ENCODE measurements at regions not wholly inside any gene's neighbourhood (a gene's known extent, or its start where the extent isn't known, plus 50 kb on each side); places are given as distances from the start of the nearest gene placed in this dataset.

DNA sequence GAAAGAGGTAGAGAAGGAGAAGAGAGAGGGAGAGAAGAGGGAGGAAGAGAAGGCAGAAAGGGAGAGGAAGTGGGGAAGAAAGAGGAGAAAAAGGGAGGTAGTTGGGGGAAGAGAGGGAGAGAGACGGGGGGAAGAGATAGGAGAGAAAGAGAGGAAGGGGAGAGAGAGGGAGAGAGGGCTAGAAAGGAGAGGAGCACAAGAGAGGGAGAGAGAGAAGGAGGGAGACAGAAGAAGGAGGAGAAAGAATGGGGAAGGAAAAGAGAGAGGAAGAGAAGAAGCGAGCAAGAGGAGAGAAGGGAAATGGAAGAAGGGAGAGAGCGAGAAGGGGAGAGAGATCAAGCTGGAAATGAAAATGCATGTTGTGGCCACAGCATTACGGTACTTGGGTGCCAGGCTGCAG is 1368.4 kb upstream of the TMEM132C start:
- Histone ChIP-seq H3K27ac (no peak overlapping the region), H3K36me3 (no peaks in the 10 kb centered on the region), H3K4me3 (no peak overlapping the region), H3K9me3 (replicated peaks) (no peaks in the 10 kb centered on the region), H3K27me3 (replicated peaks) (no peaks in the 10 kb centered on the region), H3K4me1 (replicated peaks) (no peaks in the 10 kb centered on the region)
- no peak for DNase-seq (ENCODE audit: low read depth in 1 of 2, low spot score in 2 of 2)

GRCh38 chr12:126899926-126900792 is 1366.8 kb upstream of the TMEM132C start:
- no peak overlapping the region for H3K4me3 ChIP-seq
- H3K4me1 ChIP-seq (replicated peaks), result no peaks in the 10 kb centered on the region
- H3K27ac ChIP-seq, result no peak overlapping the region
- H3K36me3 ChIP-seq, result no peaks in the 10 kb centered on the region
- no peaks in the 10 kb centered on the region for H3K9me3 ChIP-seq (replicated peaks)
- H3K27me3 ChIP-seq (replicated peaks), result no peaks in the 10 kb centered on the region
- DNase-seq (ENCODE audit: low read depth in 1 of 2, low spot score in 2 of 2), result no peak

- H3K27me3 ChIP-seq (replicated peaks), result no peaks in the 10 kb centered on the region
- no peaks in the 10 kb centered on the region for H3K4me1 ChIP-seq (replicated peaks)
- no peak overlapping the region for H3K27ac ChIP-seq
- H3K4me3 ChIP-seq, result no peak overlapping the region
- DNase-seq (ENCODE audit: low read depth in 1 of 2, low spot score in 2 of 2), result no peak
- H3K36me3 ChIP-seq, result no peaks in the 10 kb centered on the region
- H3K9me3 ChIP-seq (replicated peaks), result no peaks in the 10 kb centered on the region
Observed at GRCh38 chr12:126903027-126903876, 1363.7 kb upstream of the TMEM132C start.

- H3K27me3 ChIP-seq (replicated peaks), result no peaks in the 10 kb centered on the region
- H3K4me3 ChIP-seq, result no peak overlapping the region
- H3K27ac ChIP-seq, result no peak overlapping the region
- H3K9me3 ChIP-seq (replicated peaks), result no peaks in the 10 kb centered on the region
- no peaks in the 10 kb centered on the region for H3K36me3 ChIP-seq
- H3K4me1 ChIP-seq (replicated peaks), result no peaks in the 10 kb centered on the region
- DNase-seq (ENCODE audit: low read depth in 1 of 2, low spot score in 2 of 2), result no peak
Observed at GRCh38 chr12:126905752-126906151, 1361.2 kb upstream of the TMEM132C start.

GRCh38 chr12:126907900-126908764 is 1358.8 kb upstream of the TMEM132C start:
- H3K4me3 ChIP-seq, result no peak overlapping the region

GRCh38 chr12:126908765-126909142 is 1358.2 kb upstream of the TMEM132C start:
- no peak overlapping the region for H3K4me3 ChIP-seq
- no peaks in the 10 kb centered on the region for H3K27me3 ChIP-seq (replicated peaks)
- H3K4me1 ChIP-seq (replicated peaks), result no peaks in the 10 kb centered on the region
- H3K9me3 ChIP-seq (replicated peaks), result no peaks in the 10 kb centered on the region
- DNase-seq (ENCODE audit: low read depth in 1 of 2, low spot score in 2 of 2), result no peak
- H3K27ac ChIP-seq, result no peak overlapping the region
- H3K36me3 ChIP-seq, result no peaks in the 10 kb centered on the region

More at GRCh38 chr12:126907900-126908764, 1358.8 kb upstream of the TMEM132C start:
- H3K27ac ChIP-seq, result no peak overlapping the region
- no peaks in the 10 kb centered on the region for H3K9me3 ChIP-seq (replicated peaks)
- no peaks in the 10 kb centered on the region for H3K27me3 ChIP-seq (replicated peaks)
- no peak for DNase-seq (ENCODE audit: low read depth in 1 of 2, low spot score in 2 of 2)
- no peaks in the 10 kb centered on the region for H3K36me3 ChIP-seq
- no peaks in the 10 kb centered on the region for H3K4me1 ChIP-seq (replicated peaks)

DNA sequence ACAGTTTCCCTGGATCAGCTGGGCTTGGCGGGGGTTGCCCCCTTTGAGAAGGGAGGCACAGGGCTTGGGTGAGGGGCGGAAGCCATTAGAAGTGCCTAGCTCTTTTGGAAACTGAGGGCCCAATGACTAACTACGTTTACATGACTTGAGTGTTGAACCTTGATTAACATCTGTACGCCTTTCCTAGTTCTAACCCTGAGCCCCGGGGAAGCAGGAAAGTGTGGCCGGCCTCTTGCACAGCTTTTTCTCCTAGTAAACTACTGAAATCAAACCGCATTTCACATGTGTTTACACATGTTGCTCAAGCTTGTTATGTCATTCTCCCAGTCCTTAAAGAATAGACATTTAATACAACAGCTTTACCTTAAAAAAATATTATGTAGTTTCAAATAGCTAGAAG is 1356.4 kb upstream of the TMEM132C start:
- Histone ChIP-seq H3K36me3 (no peaks in the 10 kb centered on the region), H3K9me3 (replicated peaks) (no peaks in the 10 kb centered on the region), H3K4me1 (replicated peaks) (no peaks in the 10 kb centered on the region), H3K4me3 (no peak overlapping the region), H3K27me3 (replicated peaks) (no peaks in the 10 kb centered on the region), H3K27ac (no peak overlapping the region)
- no peak for DNase-seq (ENCODE audit: low read depth in 1 of 2, low spot score in 2 of 2)

GRCh38 chr12:126912111-126912510 is 1354.9 kb upstream of the TMEM132C start:
- no peak overlapping the region for H3K27ac ChIP-seq
- no peaks in the 10 kb centered on the region for H3K9me3 ChIP-seq (replicated peaks)

GRCh38 chr12:126914170-126914793 is 1352.7 kb upstream of the TMEM132C start:
- Histone ChIP-seq H3K4me1 (replicated peaks) (no peaks in the 10 kb centered on the region), H3K27ac (no peak overlapping the region), H3K9me3 (replicated peaks) (no peaks in the 10 kb centered on the region), H3K36me3 (no peaks in the 10 kb centered on the region), H3K4me3 (no peak overlapping the region), H3K27me3 (replicated peaks) (no peaks in the 10 kb centered on the region)
- DNase-seq (ENCODE audit: low read depth in 1 of 2, low spot score in 2 of 2), result no peak

More at GRCh38 chr12:126912111-126912510, 1354.9 kb upstream of the TMEM132C start:
- H3K4me1 ChIP-seq (replicated peaks), result no peaks in the 10 kb centered on the region
- H3K27me3 ChIP-seq (replicated peaks), result no peaks in the 10 kb centered on the region
- DNase-seq (ENCODE audit: low read depth in 1 of 2, low spot score in 2 of 2), result no peak
- H3K36me3 ChIP-seq, result no peaks in the 10 kb centered on the region
- H3K4me3 ChIP-seq, result no peak overlapping the region

- no peak overlapping the region for H3K4me3 ChIP-seq
- no peak for DNase-seq (ENCODE audit: low read depth in 1 of 2, low spot score in 2 of 2)
- H3K9me3 ChIP-seq (replicated peaks), result no peaks in the 10 kb centered on the region
- no peaks in the 10 kb centered on the region for H3K27me3 ChIP-seq (replicated peaks)
- no peaks in the 10 kb centered on the region for H3K4me1 ChIP-seq (replicated peaks)
- no peaks in the 10 kb centered on the region for H3K36me3 ChIP-seq
- no peak overlapping the region for H3K27ac ChIP-seq
Observed at GRCh38 chr12:126915309-126915708, 1351.7 kb upstream of the TMEM132C start.

- no peaks in the 10 kb centered on the region for H3K4me1 ChIP-seq (replicated peaks)
- no peaks in the 10 kb centered on the region for H3K27me3 ChIP-seq (replicated peaks)
- no peak overlapping the region for H3K27ac ChIP-seq
- H3K4me3 ChIP-seq, result no peak overlapping the region
- H3K9me3 ChIP-seq (replicated peaks), result no peaks in the 10 kb centered on the region
- no peak for DNase-seq (ENCODE audit: low read depth in 1 of 2, low spot score in 2 of 2)
- H3K36me3 ChIP-seq, result no peaks in the 10 kb centered on the region
Observed at GRCh38 chr12:126926023-126926594, 1340.9 kb upstream of the TMEM132C start.

DNA sequence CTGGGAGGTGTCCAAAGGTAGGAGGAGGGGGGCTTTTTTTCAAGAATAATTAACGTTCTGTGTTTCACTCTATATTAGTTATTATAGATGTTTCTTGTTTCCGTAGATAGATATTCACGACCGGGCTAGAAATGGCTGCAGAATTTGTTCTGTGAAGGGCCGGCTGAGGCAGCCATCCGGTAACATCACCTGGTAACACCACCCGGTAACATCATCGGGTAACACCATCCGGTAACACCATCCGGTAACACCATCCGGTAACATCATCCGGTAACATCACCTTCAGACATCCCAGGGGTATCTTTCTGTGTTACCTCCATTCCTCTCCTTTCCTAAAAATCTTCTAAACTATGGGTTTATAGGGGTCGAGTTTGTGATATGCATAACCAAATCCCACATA is 1336.7 kb upstream of the TMEM132C start:
- H3K4me1 ChIP-seq (replicated peaks), result no peaks in the 10 kb centered on the region
- no peak overlapping the region for H3K4me3 ChIP-seq
- H3K27ac ChIP-seq, result no peak overlapping the region
- H3K36me3 ChIP-seq, result no peaks in the 10 kb centered on the region
- no peaks in the 10 kb centered on the region for H3K9me3 ChIP-seq (replicated peaks)
- no peaks in the 10 kb centered on the region for H3K27me3 ChIP-seq (replicated peaks)
- DNase-seq (ENCODE audit: low read depth in 1 of 2, low spot score in 2 of 2), result no peak

- H3K27ac ChIP-seq, result no peak overlapping the region
Observed at GRCh38 chr12:126932156-126932555, 1334.8 kb upstream of the TMEM132C start.

More at GRCh38 chr12:126932156-126932555, 1334.8 kb upstream of the TMEM132C start:
- Histone ChIP-seq H3K4me3 (no peak overlapping the region), H3K36me3 (no peaks in the 10 kb centered on the region), H3K4me1 (replicated peaks) (no peaks in the 10 kb centered on the region), H3K27me3 (replicated peaks) (no peaks in the 10 kb centered on the region), H3K9me3 (replicated peaks) (no peaks in the 10 kb centered on the region)
- no peak for DNase-seq (ENCODE audit: low read depth in 1 of 2, low spot score in 2 of 2)
